ENCODE measurements at regions not wholly inside any gene's neighbourhood (a gene's known extent, or its start where the extent isn't known, plus 50 kb on each side); places are given as distances from the start of the nearest gene placed in this dataset.

- no peak for TF ChIP-seq CTCF (IDR thresholded peaks at IDR 0.05)
- no peak overlapping the region for H3K27ac Mint-ChIP-seq (ENCODE audit: unreplicated experiment)
- no peaks in the 10 kb centered on the region for H3K36me3 Mint-ChIP-seq (ENCODE audit: low read depth)
- peaks cover 13% of the 10 kb centered on the region for H3K27me3 Mint-ChIP-seq (ENCODE audit: low read depth)
- no peak for DNase-seq (ENCODE audit: low spot score)
- no peaks in the 10 kb centered on the region for H3K9me3 Mint-ChIP-seq (ENCODE audit: low read depth)
- no peak overlapping the region for H3K4me3 Mint-ChIP-seq (ENCODE audit: unreplicated experiment)
- H3K4me1 Mint-ChIP-seq (ENCODE audit: low read depth) = peaks cover 4% of the 10 kb centered on the region
These were observed 173.0 kb downstream of the OLFM1 start for GRCh38 chr9:135260221-135261180.

DNA sequence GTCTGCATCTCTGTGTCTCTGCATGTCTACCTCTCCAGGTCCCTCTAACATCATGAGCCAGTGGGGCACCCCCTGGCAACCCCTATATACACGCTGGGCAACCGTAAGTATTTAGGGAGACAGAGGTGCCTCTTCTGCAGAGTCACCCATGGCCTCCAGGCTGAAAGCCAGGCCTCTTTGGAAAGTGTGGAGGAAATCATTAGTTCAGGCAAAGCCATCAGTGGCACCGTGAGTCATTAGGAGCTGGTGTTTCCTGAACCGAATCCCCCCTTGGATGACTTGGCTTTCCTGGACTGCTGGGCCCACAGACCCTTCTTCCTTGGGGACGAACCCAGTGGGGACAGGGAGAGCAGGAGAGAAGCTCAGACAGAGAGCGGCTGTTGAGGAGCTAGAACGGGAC lies 174.8 kb downstream of the OLFM1 start:
- no peak overlapping the region for H3K27ac Mint-ChIP-seq (ENCODE audit: unreplicated experiment)
- no peak for TF ChIP-seq CTCF (IDR thresholded peaks at IDR 0.05)
- H3K9me3 Mint-ChIP-seq (ENCODE audit: low read depth) = no peaks in the 10 kb centered on the region
- H3K4me1 Mint-ChIP-seq (ENCODE audit: low read depth) = peaks cover 4% of the 10 kb centered on the region
- H3K4me3 Mint-ChIP-seq (ENCODE audit: unreplicated experiment) = no peak overlapping the region
- H3K27me3 Mint-ChIP-seq (ENCODE audit: low read depth) = peaks cover 25% of the 10 kb centered on the region
- H3K36me3 Mint-ChIP-seq (ENCODE audit: low read depth) = no peaks in the 10 kb centered on the region
- DNase-seq (ENCODE audit: low spot score) = no peak

GRCh38 chr9:135263511-135263910 lies 176.0 kb downstream of the OLFM1 start:
- no peak for TF ChIP-seq CTCF (IDR thresholded peaks at IDR 0.05)
- Mint-ChIP-seq H3K4me3 (ENCODE audit: unreplicated experiment) (no peak overlapping the region), H3K36me3 (ENCODE audit: low read depth) (no peaks in the 10 kb centered on the region), H3K27ac (ENCODE audit: unreplicated experiment) (no peak overlapping the region), H3K4me1 (ENCODE audit: low read depth) (no peaks in the 10 kb centered on the region), H3K27me3 (ENCODE audit: low read depth) (peaks cover 27% of the 10 kb centered on the region), H3K9me3 (ENCODE audit: low read depth) (no peaks in the 10 kb centered on the region)
- DNase-seq (ENCODE audit: low spot score) = no peak

DNA sequence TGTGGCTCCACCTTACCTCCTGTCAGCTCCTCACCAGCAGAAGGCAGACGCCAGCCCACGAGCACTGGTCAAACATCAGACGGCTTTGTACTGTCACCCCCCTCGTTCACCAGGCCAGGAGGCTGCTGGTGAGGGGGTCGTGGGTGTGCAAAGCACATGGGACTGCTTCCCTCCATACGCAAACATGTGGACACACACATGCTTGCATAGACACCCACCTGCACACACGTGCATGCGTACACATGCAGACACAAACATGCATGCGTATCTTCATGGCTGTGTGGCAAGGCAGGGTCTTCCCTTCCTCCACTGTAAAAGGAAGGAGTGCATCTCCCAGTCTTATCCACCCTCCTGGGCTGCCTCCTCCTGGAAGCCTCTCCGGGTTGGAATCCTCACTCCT lies 178.5 kb downstream of the OLFM1 start:
- Mint-ChIP-seq H3K27ac (ENCODE audit: unreplicated experiment) (no peak overlapping the region), H3K4me1 (ENCODE audit: low read depth) (no peaks in the 10 kb centered on the region), H3K27me3 (ENCODE audit: low read depth) (peaks cover 29% of the 10 kb centered on the region), H3K36me3 (ENCODE audit: low read depth) (no peaks in the 10 kb centered on the region), H3K9me3 (ENCODE audit: low read depth) (no peaks in the 10 kb centered on the region), H3K4me3 (ENCODE audit: unreplicated experiment) (no peak overlapping the region)
- no peak for TF ChIP-seq CTCF (IDR thresholded peaks at IDR 0.05)
- no peak for DNase-seq (ENCODE audit: low spot score)

GRCh38 chr9:135267191-135267809 lies 179.8 kb downstream of the OLFM1 start:
- Mint-ChIP-seq H3K27me3 (ENCODE audit: low read depth) (peaks cover 35% of the 10 kb centered on the region), H3K27ac (ENCODE audit: unreplicated experiment) (no peak overlapping the region), H3K36me3 (ENCODE audit: low read depth) (no peaks in the 10 kb centered on the region), H3K9me3 (ENCODE audit: low read depth) (no peaks in the 10 kb centered on the region), H3K4me1 (ENCODE audit: low read depth) (no peaks in the 10 kb centered on the region), H3K4me3 (ENCODE audit: unreplicated experiment) (no peak overlapping the region)
- no peak for DNase-seq (ENCODE audit: low spot score)
- TF ChIP-seq CTCF (IDR thresholded peaks at IDR 0.05) = no peak
